ENCODE measurements at regions not wholly inside any gene's neighbourhood (a gene's known extent, or its start where the extent isn't known, plus 50 kb on each side); places are given as distances from the start of the nearest gene placed in this dataset.

DNA sequence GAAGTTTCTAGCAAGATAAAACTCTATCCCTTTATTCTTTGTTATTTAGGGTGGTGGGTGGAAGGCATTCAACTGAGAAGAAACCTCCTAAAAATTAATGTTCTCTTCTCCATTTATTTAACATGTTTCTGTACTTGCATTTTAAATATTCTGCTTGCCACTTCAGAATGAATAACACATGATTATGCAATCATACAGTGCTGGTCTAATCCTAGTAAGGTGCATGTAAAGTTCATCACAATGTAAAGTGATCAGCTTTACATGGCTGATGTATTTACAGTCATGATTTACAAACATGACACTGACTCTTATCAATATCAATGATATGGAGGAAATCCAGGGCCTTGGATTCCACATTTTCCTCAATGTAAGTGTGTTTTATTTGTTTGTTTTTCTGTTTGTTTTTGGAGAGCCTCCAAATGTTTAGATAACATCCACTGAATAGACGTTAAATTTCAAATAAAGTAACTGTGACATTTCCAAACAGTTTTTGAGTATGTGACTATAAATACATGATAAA lies 342.1 kb upstream of the CTSO start:
- no peaks in the 10 kb centered on the region for H3K36me3 ChIP-seq (ENCODE audit: control insufficient read depth, insufficient read depth, low read length)
- H4K8ac ChIP-seq (ENCODE audit: low read depth in 2 of 2, low read length in 2 of 2), result no peak overlapping the region
- H3K4ac ChIP-seq (ENCODE audit: low read depth, low read length), result no peak overlapping the region
- intact Hi-C loops (cut with micrococcal nuclease), result loop anchor here (2.0 to 10.0 kb wide), 3 partner anchors 479 to 749 kb away; partner anchors contain the start of gene PDGFC
- no TSS peak for BruUV-seq (replicated peaks)
- H3K4me2 ChIP-seq (ENCODE audit: low read depth, low read length), result no peak overlapping the region
- no peaks in the 10 kb centered on the region for H3K9me1 ChIP-seq (ENCODE audit: insufficient read depth, low read length)
- H3K23ac ChIP-seq (ENCODE audit: low read depth, low read length), result no peak overlapping the region
- no peaks in the 10 kb centered on the region for H3K9me3 ChIP-seq (ENCODE audit: control insufficient read depth, insufficient read depth, low read length)
- no peak overlapping the region for H2AK9ac ChIP-seq (replicated peaks; ENCODE audit: low read depth, low read length, poor library complexity)
- H3K27ac ChIP-seq (ENCODE audit: insufficient read depth, low read length), result no peak overlapping the region
- CTCF ChIA-PET, result no interaction called here
- in situ Hi-C loops (cut with MboI; ENCODE audit: low sequenced_read_pairs), result no loop called here
- DNase-seq (peak; percentile 22), ATAC-seq (ENCODE audit: low read depth) (no peak)
- dilution Hi-C loops (cut with HindIII; ENCODE audit: low sequenced_read_pairs, unreplicated experiment), result no loop called here
- H3K56ac ChIP-seq (ENCODE audit: extremely low read depth, insufficient read depth, low read length), result no peak overlapping the region
- H3K4me3 ChIP-seq (ENCODE audit: insufficient read depth, low read depth, low read length), result no peak overlapping the region
- H3K79me1 ChIP-seq (ENCODE audit: low read depth in 1 of 2, low read length in 2 of 2), result no peaks in the 10 kb centered on the region
- no peak overlapping the region for H2AK5ac ChIP-seq (ENCODE audit: low read depth, low read length)
- H3K27me3 ChIP-seq (ENCODE audit: control insufficient read depth, insufficient read depth, low read length), result no peaks in the 10 kb centered on the region
- H4K91ac ChIP-seq (ENCODE audit: insufficient read depth, low read depth, low read length), result no peak overlapping the region
- no peak overlapping the region for H2BK20ac ChIP-seq (ENCODE audit: low read depth, low read length)
- H2BK5ac ChIP-seq (ENCODE audit: low read depth, low read length, poor library complexity, severe bottlenecking), result no peak overlapping the region
- no peak overlapping the region for H3K14ac ChIP-seq (replicated peaks; ENCODE audit: low read depth, low read length)
- H2BK120ac ChIP-seq (ENCODE audit: low read depth, low read length), result no peak overlapping the region
- POLR2A ChIA-PET (ENCODE audit: unreplicated experiment), result no interaction called here
- H3K4me1 ChIP-seq (ENCODE audit: control insufficient read depth, insufficient read depth, low read length), result peaks cover 4% of the 10 kb centered on the region; the same call in 1 of the 2 replicates
- H4K5ac ChIP-seq (ENCODE audit: low read depth, low read length), result no peak overlapping the region
- TF ChIP-seq MAZ (IDR thresholded peaks at IDR 0.05; ENCODE audit: borderline replicate concordance, low read depth, low read length) (no peak), CEBPB (IDR thresholded peaks at IDR 0.05; ENCODE audit: low read depth, low read length) (peak; percentile 92)
- no peaks in the 10 kb centered on the region for H4K20me1 ChIP-seq (ENCODE audit: insufficient read depth, low read length)
- H2AFZ ChIP-seq (replicated peaks; ENCODE audit: low read length, poor library complexity), result no peak overlapping the region
- WGBS, 2 experiments (ENCODE audit: extremely low coverage in 2 of 2, insufficient read length in 1 of 2), result no CpG with 5 or more reads among the region's 1 CpG
- no peak overlapping the region for H3K9ac ChIP-seq (ENCODE audit: low read depth, low read length)
- H2BK15ac ChIP-seq (ENCODE audit: low read depth, low read length), result no peak overlapping the region
- no peak overlapping the region for H3K18ac ChIP-seq (ENCODE audit: low read depth, low read length)
